Right renal pelvis (tissue), 4 donors: ENCODE measurements at regions not wholly inside any gene's neighbourhood (a gene's known extent, or its start where the extent isn't known, plus 50 kb on each side); places are given as distances from the start of the nearest gene placed in this dataset.
"Not testable (repeated sequence)": the region's sequence is repeated elsewhere in the genome, so short reads cannot be mapped to it uniquely, and the experiment has no call there.

Source experiments
- DNase-seq, 4 donors: peaks; one replicate each; pipeline ENCODE4 v3.0.0-alpha.2; 2013; ENCODE audit warnings: low read depth in 4 of 4, low spot score in 3 of 4, missing footprints in 1 of 4

GRCh38 chrX:12034741-12035140 lies 103.5 kb upstream of the FRMPD4 start:
- DNase-seq = no peak

- DNase-seq = no peak
These were observed 95.7 kb upstream of the FRMPD4 start for GRCh38 chrX:12042615-12043014.

GRCh38 chrX:12052109-12052508 lies 86.2 kb upstream of the FRMPD4 start:
- DNase-seq = no peak

GRCh38 chrX:12058087-12058486 lies 80.2 kb upstream of the FRMPD4 start:
- DNase-seq = no peak

GRCh38 chrX:12060489-12061260 lies 77.6 kb upstream of the FRMPD4 start:
- no peak for DNase-seq

GRCh38 chrX:12065251-12065650 lies 73.0 kb upstream of the FRMPD4 start:
- DNase-seq = peak in 2 of 4 donors; percentile 5 to 22

GRCh38 chrX:12076046-12076445 lies 62.2 kb upstream of the FRMPD4 start:
- no peak for DNase-seq

- peak in 3 of 4 donors; percentile 8 to 14 (median 12) for DNase-seq
These were observed 58.0 kb upstream of the FRMPD4 start for GRCh38 chrX:12080265-12080664.

- DNase-seq = not testable (repeated sequence)
These were observed 55.3 kb upstream of the FRMPD4 start for GRCh38 chrX:12082959-12083358.
